Thymus (tissue), 11 donors: ENCODE measurements at regions not wholly inside any gene's neighbourhood (a gene's known extent, or its start where the extent isn't known, plus 50 kb on each side); places are given as distances from the start of the nearest gene placed in this dataset.

Source experiments
- DNase-seq, 9 donors: peaks; one replicate each; pipeline ENCODE4 v3.0.0-alpha.2; 2013; ENCODE audit warnings: low spot score in 9 of 9, low read depth in 6 of 9, missing footprints in 1 of 9
- H3K27ac ChIP-seq, 2 donors: one replicate each; pipeline ENCODE4 v1.5.1; 2013; ENCODE audit warnings: control low read depth in 1 of 2, low read depth in 1 of 2, low read length in 1 of 2, mild to moderate bottlenecking in 1 of 2, moderate library complexity in 1 of 2
- H3K27me3 ChIP-seq, 2 donors: one replicate each; pipeline ENCODE4 v1.5.1; 2013; ENCODE audit warnings: low read length in 1 of 2; ENCODE audit not compliant: control insufficient read depth in 2 of 2, insufficient read depth in 1 of 2
- H3K36me3 ChIP-seq, 2 donors: one replicate each; pipeline ENCODE4 v1.5.1; 2013; ENCODE audit warnings: low read length in 1 of 2, mild to moderate bottlenecking in 1 of 2, moderate library complexity in 1 of 2; ENCODE audit not compliant: control insufficient read depth in 2 of 2, insufficient read depth in 2 of 2
- H3K4me1 ChIP-seq, 2 donors: one replicate each; pipeline ENCODE4 v1.5.1; 2013; ENCODE audit warnings: low read length in 2 of 2; ENCODE audit not compliant: control insufficient read depth in 2 of 2, insufficient read depth in 2 of 2
- H3K4me3 ChIP-seq, 2 donors: one replicate each; pipeline ENCODE4 v1.5.1; 2013; ENCODE audit warnings: low read length in 2 of 2, control low read depth in 1 of 2, mild to moderate bottlenecking in 1 of 2
- H3K9me3 ChIP-seq, 2 donors: one replicate each; pipeline ENCODE4 v1.5.1; 2013; ENCODE audit warnings: low read length in 1 of 2, mild to moderate bottlenecking in 1 of 2; ENCODE audit not compliant: control insufficient read depth in 2 of 2, insufficient read depth in 1 of 2
- WGBS: extraction: QIAGEN DNeasy Blood & Tissue Kit; methylation state at CpG from one replicate; pipeline ENCODE4 v1.1.7; 2013; 5-methylcytosine and 5-hydroxymethylcytosine counted together
- donor health status: healthy.

- Histone ChIP-seq H3K27me3 (no peaks in the 10 kb centered on the region), H3K4me1 (peaks cover 26 to 62% of the 10 kb centered on the region in 2 donors), H3K27ac (peak overlapping the region in 1 of 2 donors; percentile 42), H3K9me3 (no peaks in the 10 kb centered on the region), H3K4me3 (no peak overlapping the region), H3K36me3 (no peaks in the 10 kb centered on the region)
- WGBS = 77% methylated on average over 5 of the region's 5 CpGs
- peak in 4 of 9 donors; percentile 56 to 84 (median 66) for DNase-seq
Observed at GRCh38 chr2:64913357-64913869, 75.8 kb upstream of the SLC1A4 start.

GRCh38 chr2:64914247-64914646 lies 75.0 kb upstream of the SLC1A4 start:
- peaks cover 0 to 7% of the 10 kb centered on the region in 2 donors for H3K9me3 ChIP-seq
- H3K27me3 ChIP-seq = no peaks in the 10 kb centered on the region
- no peak overlapping the region for H3K27ac ChIP-seq
- peaks cover 32 to 68% of the 10 kb centered on the region in 2 donors for H3K4me1 ChIP-seq
- WGBS = 92% methylated on average over 9 of the region's 9 CpGs
- no peaks in the 10 kb centered on the region for H3K36me3 ChIP-seq
- no peak for DNase-seq
- no peak overlapping the region for H3K4me3 ChIP-seq

- peak in 5 of 9 donors; percentile 49 to 80 (median 61) for DNase-seq
- H3K27ac ChIP-seq = peak overlapping the region; percentile 52 to 76
- H3K4me3 ChIP-seq = no peak overlapping the region
- H3K36me3 ChIP-seq = no peaks in the 10 kb centered on the region
- H3K27me3 ChIP-seq = no peaks in the 10 kb centered on the region
- H3K4me1 ChIP-seq = peaks cover 34 to 75% of the 10 kb centered on the region in 2 donors
- H3K9me3 ChIP-seq = peaks cover 0 to 8% of the 10 kb centered on the region in 2 donors
- WGBS = 55% methylated on average over 7 of the region's 7 CpGs
Observed at GRCh38 chr2:64914735-64915509, 74.3 kb upstream of the SLC1A4 start.

DNA sequence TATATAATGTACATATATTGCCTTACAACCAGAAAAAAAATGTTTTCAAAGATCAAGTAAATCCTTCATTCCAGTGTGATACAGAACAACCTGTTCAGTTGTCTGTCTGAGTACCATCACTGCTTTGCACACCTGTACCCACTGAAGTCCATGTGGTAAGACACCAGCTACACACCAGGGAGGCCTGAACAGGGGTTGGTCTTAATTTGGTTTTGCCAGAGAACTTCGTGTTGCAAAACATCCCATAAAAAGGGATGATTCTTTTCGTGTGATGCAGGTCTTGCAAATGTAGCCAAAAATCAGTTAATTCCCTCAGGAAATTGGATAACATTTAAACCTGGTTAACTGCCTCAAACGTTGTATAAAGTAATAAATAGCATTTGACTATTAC lies 73.7 kb upstream of the SLC1A4 start:
- peaks cover 34 to 75% of the 10 kb centered on the region in 2 donors for H3K4me1 ChIP-seq

DNA sequence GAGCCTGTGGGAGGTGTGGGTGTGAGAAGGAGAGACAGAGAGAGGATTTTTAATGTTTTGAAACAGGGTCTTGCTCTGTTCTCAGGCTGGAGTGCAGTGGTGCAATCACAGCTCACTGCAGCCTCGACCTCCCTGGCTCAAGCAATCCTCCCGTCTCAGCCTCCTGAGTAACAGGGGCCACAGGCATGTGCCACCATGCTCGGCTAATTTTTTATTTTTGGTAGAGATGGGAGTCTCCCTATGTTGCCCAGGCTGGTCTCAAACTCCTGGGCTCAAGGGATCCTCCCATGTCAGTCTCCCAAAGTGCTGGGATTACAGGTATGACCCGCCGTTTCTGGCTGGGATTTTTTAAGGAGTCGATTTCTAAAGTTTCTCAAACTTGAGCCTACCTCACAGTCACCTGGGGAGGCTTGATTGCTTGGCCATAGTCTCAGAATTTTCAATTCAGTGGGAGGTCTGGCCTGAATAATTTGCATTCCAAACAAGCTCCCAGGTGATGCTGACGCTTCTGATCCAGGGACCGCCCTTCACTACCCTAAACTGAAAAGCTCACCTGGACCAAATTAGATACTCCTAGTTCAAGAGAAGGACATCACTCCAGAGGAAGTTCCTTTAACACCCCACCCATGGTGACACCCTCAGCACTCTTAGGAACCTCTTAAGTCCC lies 70.8 kb upstream of the SLC1A4 start:
- 94% methylated on average over 8 of the region's 8 CpGs for WGBS
- Histone ChIP-seq H3K4me1 (peaks cover 27 to 63% of the 10 kb centered on the region in 2 donors), H3K9me3 (peaks cover 0 to 10% of the 10 kb centered on the region in 2 donors), H3K27me3 (no peaks in the 10 kb centered on the region), H3K36me3 (no peaks in the 10 kb centered on the region), H3K27ac (peak overlapping the region in 1 of 2 donors; percentile 3), H3K4me3 (peak overlapping the region; percentile 55 to 72)
- no peak for DNase-seq

More for the DNA sequence above, 73.7 kb upstream of the SLC1A4 start:
- H3K4me3 ChIP-seq = no peak overlapping the region
- peak overlapping the region in 1 of 2 donors; percentile 76 for H3K27ac ChIP-seq
- H3K36me3 ChIP-seq = no peaks in the 10 kb centered on the region
- peaks cover 0 to 8% of the 10 kb centered on the region in 2 donors for H3K9me3 ChIP-seq
- no peaks in the 10 kb centered on the region for H3K27me3 ChIP-seq
- DNase-seq = no peak
- WGBS = 12% methylated on average over 3 of the region's 3 CpGs

- WGBS = 66% methylated on average over 2 of the region's 2 CpGs
- no peaks in the 10 kb centered on the region for H3K36me3 ChIP-seq
- DNase-seq = peak in 2 of 9 donors; percentile 46 to 69
- no peak overlapping the region for H3K4me3 ChIP-seq
- H3K27me3 ChIP-seq = no peaks in the 10 kb centered on the region
- peak overlapping the region in 1 of 2 donors; percentile 3 for H3K27ac ChIP-seq
- H3K4me1 ChIP-seq = peaks cover 24 to 55% of the 10 kb centered on the region in 2 donors
- peaks cover 0 to 13% of the 10 kb centered on the region in 2 donors for H3K9me3 ChIP-seq
Observed at GRCh38 chr2:64919261-64919660, 69.9 kb upstream of the SLC1A4 start.

DNA sequence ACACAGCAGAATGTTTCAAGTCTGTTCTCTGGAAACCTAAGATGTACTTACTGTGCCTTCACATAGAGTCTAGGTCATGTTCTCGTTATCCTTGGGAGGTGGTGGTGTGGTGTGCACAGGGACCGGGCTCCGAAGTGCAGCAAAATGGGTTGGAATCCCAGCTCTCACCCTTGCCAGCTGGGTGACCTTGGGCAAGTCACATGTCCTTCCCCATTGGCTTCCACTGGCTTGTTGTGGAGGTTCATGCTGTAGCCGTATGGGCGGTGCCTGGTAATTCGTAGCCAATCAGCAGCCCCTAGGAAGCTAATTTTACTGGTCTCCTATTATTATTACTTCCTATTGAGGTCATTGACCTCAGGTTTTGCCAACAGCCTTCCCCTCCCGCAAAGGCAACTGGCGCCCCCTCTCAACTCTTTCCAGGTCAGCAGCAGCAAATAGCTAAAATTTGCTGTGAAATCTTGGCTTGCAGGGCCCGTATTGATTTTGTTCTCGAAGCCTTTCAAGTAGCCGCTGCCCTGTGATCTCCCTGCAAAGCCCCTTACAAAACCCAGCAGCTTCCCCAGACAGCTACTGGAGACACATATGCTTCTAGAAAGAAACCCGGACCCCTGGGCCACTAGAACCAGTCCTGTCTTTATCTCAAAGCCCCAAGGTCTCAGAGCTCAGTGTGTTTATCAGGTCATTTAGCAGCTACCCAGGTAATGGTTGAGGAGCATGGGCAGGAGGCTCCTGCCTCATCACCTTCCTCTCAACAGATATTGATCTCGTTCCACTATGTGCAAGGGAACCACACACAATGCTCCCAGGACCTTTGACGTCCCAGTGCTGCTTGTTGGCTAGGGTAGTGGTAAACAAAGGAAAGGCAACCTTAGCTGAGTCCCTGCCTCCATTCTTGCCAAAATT lies 66.5 kb upstream of the SLC1A4 start:
- Histone ChIP-seq H3K27ac (no peak overlapping the region), H3K4me3 (no peak overlapping the region), H3K27me3 (no peaks in the 10 kb centered on the region), H3K9me3 (peaks cover 0 to 23% of the 10 kb centered on the region in 2 donors), H3K4me1 (peaks cover 10 to 22% of the 10 kb centered on the region in 2 donors), H3K36me3 (no peaks in the 10 kb centered on the region)
- 98% methylated on average over 14 of the region's 14 CpGs for WGBS
- DNase-seq = no peak

DNA sequence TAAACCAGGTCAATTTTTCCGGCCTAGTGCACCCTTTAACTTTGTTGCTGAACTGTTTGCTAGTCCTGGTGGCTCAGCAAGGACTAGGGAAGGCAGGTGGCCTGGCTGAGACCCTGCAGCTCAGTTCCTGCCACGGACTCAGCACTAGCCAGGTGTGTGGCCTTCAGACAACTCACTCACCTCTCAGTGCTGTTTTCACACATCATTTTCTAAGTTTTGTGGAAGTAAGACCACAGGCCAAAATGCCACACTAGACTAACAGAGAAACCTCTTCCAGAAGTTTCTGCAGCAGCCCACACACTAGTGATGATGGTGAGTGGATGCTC lies 65.9 kb upstream of the SLC1A4 start:
- no peaks in the 10 kb centered on the region for H3K27me3 ChIP-seq
- H3K4me1 ChIP-seq = peaks cover 8 to 16% of the 10 kb centered on the region in 2 donors
- H3K4me3 ChIP-seq = no peak overlapping the region
- H3K27ac ChIP-seq = no peak overlapping the region
- 89% methylated on average over 2 of the region's 2 CpGs for WGBS
- no peak for DNase-seq
- peaks cover 0 to 23% of the 10 kb centered on the region in 2 donors for H3K9me3 ChIP-seq
- no peaks in the 10 kb centered on the region for H3K36me3 ChIP-seq
